Endodermal cell (in vitro differentiated cells): ENCODE measurements at regions not wholly inside any gene's neighbourhood (a gene's known extent, or its start where the extent isn't known, plus 50 kb on each side); places are given as distances from the start of the nearest gene placed in this dataset.

Experiments used
- DNase-seq: peaks from one replicate; pipeline ENCODE4 v3.0.0-alpha.2; 2017
- H3K27ac ChIP-seq: 2 replicates; pipeline ENCODE4 v1.5.1; 2013; ENCODE audit warnings: mild to moderate bottlenecking, low read depth, low read length, moderate library complexity
- H3K27me3 ChIP-seq: 2 replicates; pipeline ENCODE4 v1.6.1; 2013; ENCODE audit warnings: mild to moderate bottlenecking, low read length, moderate library complexity; ENCODE audit not compliant: insufficient read depth, control insufficient read depth, poor library complexity, severe bottlenecking
- H3K36me3 ChIP-seq: 2 replicates; pipeline ENCODE4 v1.7.0; 2013; ENCODE audit warnings: mild to moderate bottlenecking, low read length, moderate library complexity; ENCODE audit not compliant: control insufficient read depth, insufficient read depth
- H3K4me1 ChIP-seq: one replicate; pipeline ENCODE4 v1.7.0; 2013; ENCODE audit warnings: low read length; ENCODE audit not compliant: control insufficient read depth, insufficient read depth
- H3K4me3 ChIP-seq: 2 replicates; pipeline ENCODE4 v1.5.1; 2013; ENCODE audit warnings: mild to moderate bottlenecking, low read length, moderate library complexity
- H3K9ac ChIP-seq: 2 replicates; pipeline ENCODE4 v1.6.1; 2013; ENCODE audit warnings: mild to moderate bottlenecking, low read length, moderate library complexity; ENCODE audit not compliant: poor library complexity, severe bottlenecking; ENCODE audit errors: extremely low read depth
- H3K9me3 ChIP-seq: 2 replicates; pipeline ENCODE4 v1.6.1; 2013; ENCODE audit warnings: mild to moderate bottlenecking, low read length, moderate library complexity; ENCODE audit not compliant: control insufficient read depth
- H3K27ac Mint-ChIP-seq: 2 replicates; pipeline ENCODE4 v1.8.0; 2020; ENCODE audit warnings: mixed read lengths
- H3K27me3 Mint-ChIP-seq: 2 replicates; pipeline ENCODE4 v1.8.0; 2021; ENCODE audit warnings: mild to moderate bottlenecking, mixed read lengths; ENCODE audit not compliant: insufficient read depth
- H3K36me3 Mint-ChIP-seq: 2 replicates; pipeline ENCODE4 v1.8.0; 2020; ENCODE audit warnings: low read depth, mixed read lengths
- H3K4me1 Mint-ChIP-seq: 2 replicates; pipeline ENCODE4 v1.8.0; 2020; ENCODE audit warnings: mixed read lengths
- H3K4me3 Mint-ChIP-seq: 2 replicates; pipeline ENCODE4 v1.8.0; 2020; ENCODE audit warnings: mild to moderate bottlenecking, moderate library complexity, mixed read lengths
- H3K9me3 Mint-ChIP-seq: 2 replicates; pipeline ENCODE4 v1.8.0; 2020; ENCODE audit warnings: mild to moderate bottlenecking, mixed read lengths
- CTCF ChIP-seq: fragments of 200-600 bp; sonication (generic); conservative IDR thresholded peaks from 2 replicates; pipeline ENCODE4 v1.5.0; 2021; ENCODE audit warnings: antibody characterized with exemption, mild to moderate bottlenecking
- WGBS, 2 experiments: methylation state at CpG; one replicate each; pipeline versions ENCODE4 v1.1.5 to v1.1.7; 2013; ENCODE audit warnings: missing lambda C conversion rate in 2 of 2, mixed read lengths in 1 of 2; ENCODE audit not compliant: insufficient coverage in 1 of 2, insufficient read length in 1 of 2; 5-methylcytosine and 5-hydroxymethylcytosine counted together

- TF ChIP-seq CTCF: no peak
- H3K27me3 Mint-ChIP-seq: peaks cover 15% of the 10 kb centered on the region
- H3K4me1 ChIP-seq: peaks cover 3% of the 10 kb centered on the region
- no peak overlapping the region for H3K27ac ChIP-seq
- no peak overlapping the region for H3K4me3 ChIP-seq
- H3K9ac ChIP-seq: no peak overlapping the region
- H3K9me3 Mint-ChIP-seq: peaks cover under 1% of the 10 kb centered on the region
- H3K27ac Mint-ChIP-seq: no peak overlapping the region
- no peaks in the 10 kb centered on the region for H3K36me3 ChIP-seq
- H3K27me3 ChIP-seq: no peaks in the 10 kb centered on the region
- DNase-seq: no peak
- 98 to 100% methylated on average over 2 to 3 of the region's 5 CpGs for WGBS, 2 experiments
- no peaks in the 10 kb centered on the region for H3K9me3 ChIP-seq
- no peak overlapping the region for H3K4me3 Mint-ChIP-seq
- H3K36me3 Mint-ChIP-seq: peaks cover under 1% of the 10 kb centered on the region
- peaks cover 6% of the 10 kb centered on the region for H3K4me1 Mint-ChIP-seq
These were observed 927.3 kb downstream of the DIAPH3 start for GRCh38 chr13:59236309-59236919.

DNA sequence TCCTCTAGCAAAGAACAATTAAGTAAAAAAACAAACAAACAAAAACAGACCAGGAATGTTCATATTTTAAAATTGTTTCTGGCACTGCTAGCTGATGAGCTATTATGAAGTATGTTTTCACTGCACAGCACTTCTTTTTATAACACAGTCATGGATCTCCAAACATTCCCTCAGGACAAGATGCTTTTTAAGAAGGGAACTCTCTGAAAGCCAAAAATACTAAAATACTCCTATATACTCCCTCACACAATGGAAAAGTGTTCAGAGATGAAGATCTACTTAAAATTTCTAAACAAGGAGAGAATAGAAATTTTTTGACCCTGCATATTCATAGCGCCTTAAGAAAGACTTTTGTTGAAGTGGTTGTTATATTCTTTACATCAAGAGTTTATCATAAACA, 926.8 kb downstream of the DIAPH3 start:
- H3K36me3 ChIP-seq: no peaks in the 10 kb centered on the region
- H3K27me3 ChIP-seq: no peaks in the 10 kb centered on the region
- peaks cover 6% of the 10 kb centered on the region for H3K4me1 Mint-ChIP-seq
- H3K4me3 ChIP-seq: no peak overlapping the region
- no peak for TF ChIP-seq CTCF
- no peak overlapping the region for H3K27ac ChIP-seq
- no peak overlapping the region for H3K4me3 Mint-ChIP-seq
- peaks cover 3% of the 10 kb centered on the region for H3K4me1 ChIP-seq
- H3K27me3 Mint-ChIP-seq: peaks cover 15% of the 10 kb centered on the region
- no peak for DNase-seq
- no peak overlapping the region for H3K27ac Mint-ChIP-seq
- WGBS, 2 experiments: 86 to 100% methylated on average over 1 of the region's 1 CpG
- no peaks in the 10 kb centered on the region for H3K9me3 ChIP-seq
- H3K36me3 Mint-ChIP-seq: no peaks in the 10 kb centered on the region
- H3K9me3 Mint-ChIP-seq: no peaks in the 10 kb centered on the region
- H3K9ac ChIP-seq: no peak overlapping the region

- no peak overlapping the region for H3K9ac ChIP-seq
- TF ChIP-seq CTCF: no peak
- Mint-ChIP-seq H3K4me3 (no peak overlapping the region), H3K27ac (no peak overlapping the region), H3K4me1 (peaks cover 6% of the 10 kb centered on the region), H3K9me3 (no peaks in the 10 kb centered on the region), H3K27me3 (no peaks in the 10 kb centered on the region), H3K36me3 (peaks cover 1% of the 10 kb centered on the region)
- H3K36me3 ChIP-seq: no peaks in the 10 kb centered on the region
- WGBS, 2 experiments: 90 to 100% methylated on average over 1 to 5 of the region's 5 CpGs
- no peak overlapping the region for H3K27ac ChIP-seq
- no peaks in the 10 kb centered on the region for H3K9me3 ChIP-seq
- H3K27me3 ChIP-seq: peaks cover 25% of the 10 kb centered on the region
- peaks cover 3% of the 10 kb centered on the region for H3K4me1 ChIP-seq
- DNase-seq: no peak
- H3K4me3 ChIP-seq: no peak overlapping the region
These were observed 916.6 kb downstream of the DIAPH3 start for GRCh38 chr13:59247171-59247570.
